ENCODE measurements at regions not wholly inside any gene's neighbourhood (a gene's known extent, or its start where the extent isn't known, plus 50 kb on each side); places are given as distances from the start of the nearest gene placed in this dataset.

DNA sequence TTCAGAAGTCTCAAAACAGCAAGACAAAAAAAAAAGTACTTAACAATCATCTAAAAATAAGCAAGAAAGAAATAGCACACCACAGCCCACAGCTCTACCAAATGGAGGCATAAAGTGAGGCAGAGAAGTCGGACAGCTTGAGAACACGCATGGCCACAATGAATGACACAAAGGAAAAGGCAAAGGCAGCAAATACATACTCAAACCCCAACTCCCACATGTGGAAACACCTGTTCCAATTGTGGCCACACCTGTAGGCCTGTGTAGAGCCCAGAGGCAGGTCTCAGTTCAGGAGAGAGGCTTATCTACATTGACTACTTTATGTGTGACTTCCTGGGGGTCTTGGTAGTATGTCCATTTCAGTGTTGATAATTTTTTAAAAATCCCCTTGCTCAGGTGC, 543.5 kb downstream of the LMO4 start:
- CTCF ChIA-PET = no interaction called here
- Histone ChIP-seq H3K4me1 (ENCODE audit: control insufficient read depth, insufficient read depth, low read length) (no peaks in the 10 kb centered on the region), H3K27me3 (ENCODE audit: control insufficient read depth, insufficient read depth, low read length) (no peaks in the 10 kb centered on the region), H3K36me3 (ENCODE audit: control insufficient read depth, insufficient read depth, low read length) (no peaks in the 10 kb centered on the region), H3K4me3 (ENCODE audit: low read depth in 2 of 2, low read length in 2 of 2) (no peak overlapping the region), H3K9me3 (ENCODE audit: control insufficient read depth, insufficient read depth, low read depth, low read length) (no peaks in the 10 kb centered on the region; the same call in 1 of the 2 replicates), H3K27ac (ENCODE audit: low read length) (no peak overlapping the region)
- intact Hi-C loops (cut with micrococcal nuclease; ENCODE audit: unreplicated experiment) = no loop called here
- no peak for ATAC-seq
- BruUV-seq (replicated peaks) = no TSS peak
- no peak for TF ChIP-seq CTCF (IDR thresholded peaks at IDR 0.05)
- TF ChIP-seq SIN3A (IDR thresholded peaks at IDR 0.05; ENCODE audit: borderline replicate concordance, insufficient read depth, low read depth, low read length) = no peak
- no peak for TF ChIP-seq POLR2AphosphoS5 (IDR thresholded peaks at IDR 0.05; ENCODE audit: low read depth, low read length)
- TF ChIP-seq TCF7L2 (IDR thresholded peaks at IDR 0.05; ENCODE audit: low read depth, low read length) = no peak
- no peak for TF ChIP-seq REST (IDR thresholded peaks at IDR 0.05; ENCODE audit: insufficient read depth in 1 of 2, low read depth in 2 of 2, low read length in 1 of 2)
- no peak for DNase-seq (ENCODE audit: low read depth, low spot score)
- in situ Hi-C loops (cut with HindIII; ENCODE audit: low pct_unique_long_range_greater_than_20kb, low sequenced_read_pairs) = no loop called here
- POLR2A ChIA-PET = no interaction called here

DNA sequence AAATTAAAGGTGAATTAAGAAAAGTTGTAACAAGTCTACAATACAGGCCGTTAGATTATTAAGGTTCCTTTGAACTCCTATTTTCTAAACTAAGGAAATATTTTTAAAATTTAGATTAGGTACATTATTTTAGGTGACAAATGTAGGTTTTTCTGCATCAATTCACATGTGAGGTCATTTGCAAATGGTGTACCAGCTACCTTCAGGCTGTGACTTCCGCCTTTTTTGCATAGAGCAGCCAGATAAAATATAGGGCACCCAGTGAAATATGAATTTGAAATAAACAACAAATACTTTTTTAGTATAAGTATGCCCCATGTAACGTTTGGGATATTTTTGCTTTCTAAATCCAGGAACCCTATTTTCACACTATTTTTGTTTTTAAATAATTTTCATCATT, 544.0 kb downstream of the LMO4 start:
- POLR2A ChIA-PET = no interaction called here
- ATAC-seq (no peak), DNase-seq (ENCODE audit: low read depth, low spot score) (no peak)
- no peaks in the 10 kb centered on the region for H3K4me1 ChIP-seq (ENCODE audit: control insufficient read depth, insufficient read depth, low read length)
- intact Hi-C loops (cut with micrococcal nuclease; ENCODE audit: unreplicated experiment) (no loop called here), in situ Hi-C loops (cut with HindIII; ENCODE audit: low pct_unique_long_range_greater_than_20kb, low sequenced_read_pairs) (no loop called here)
- H3K27me3 ChIP-seq (ENCODE audit: control insufficient read depth, insufficient read depth, low read length) = no peaks in the 10 kb centered on the region
- CTCF ChIA-PET = no interaction called here
- TF ChIP-seq POLR2AphosphoS5 (IDR thresholded peaks at IDR 0.05; ENCODE audit: low read depth, low read length) (no peak), CTCF (IDR thresholded peaks at IDR 0.05) (no peak), REST (IDR thresholded peaks at IDR 0.05; ENCODE audit: insufficient read depth in 1 of 2, low read depth in 2 of 2, low read length in 1 of 2) (no peak), SIN3A (IDR thresholded peaks at IDR 0.05; ENCODE audit: borderline replicate concordance, insufficient read depth, low read depth, low read length) (no peak), TCF7L2 (IDR thresholded peaks at IDR 0.05; ENCODE audit: low read depth, low read length) (no peak)
- H3K9me3 ChIP-seq (ENCODE audit: control insufficient read depth, insufficient read depth, low read depth, low read length) = no peaks in the 10 kb centered on the region; the same call in 1 of the 2 replicates
- H3K36me3 ChIP-seq (ENCODE audit: control insufficient read depth, insufficient read depth, low read length) = no peaks in the 10 kb centered on the region
- H3K27ac ChIP-seq (ENCODE audit: low read length) = no peak overlapping the region
- no peak overlapping the region for H3K4me3 ChIP-seq (ENCODE audit: low read depth in 2 of 2, low read length in 2 of 2)
- BruUV-seq (replicated peaks) = no TSS peak

Data from Panc1 (cell line).